Left forelimb (tissue), 1 donor: ENCODE measurements at regions not wholly inside any gene's neighbourhood (a gene's known extent, or its start where the extent isn't known, plus 50 kb on each side); places are given as distances from the start of the nearest gene placed in this dataset.
A peak's percentile ranks its signal among the peaks of the same experiment; 100 is the strongest.
"Not testable (repeated sequence)": the region's sequence is repeated elsewhere in the genome, so short reads cannot be mapped to it uniquely, and the experiment has no call there.

Source experiments
- DNase-seq: peaks from one replicate; pipeline ENCODE4 v3.0.0-alpha.2; 2018; ENCODE audit warnings: low spot score

DNA sequence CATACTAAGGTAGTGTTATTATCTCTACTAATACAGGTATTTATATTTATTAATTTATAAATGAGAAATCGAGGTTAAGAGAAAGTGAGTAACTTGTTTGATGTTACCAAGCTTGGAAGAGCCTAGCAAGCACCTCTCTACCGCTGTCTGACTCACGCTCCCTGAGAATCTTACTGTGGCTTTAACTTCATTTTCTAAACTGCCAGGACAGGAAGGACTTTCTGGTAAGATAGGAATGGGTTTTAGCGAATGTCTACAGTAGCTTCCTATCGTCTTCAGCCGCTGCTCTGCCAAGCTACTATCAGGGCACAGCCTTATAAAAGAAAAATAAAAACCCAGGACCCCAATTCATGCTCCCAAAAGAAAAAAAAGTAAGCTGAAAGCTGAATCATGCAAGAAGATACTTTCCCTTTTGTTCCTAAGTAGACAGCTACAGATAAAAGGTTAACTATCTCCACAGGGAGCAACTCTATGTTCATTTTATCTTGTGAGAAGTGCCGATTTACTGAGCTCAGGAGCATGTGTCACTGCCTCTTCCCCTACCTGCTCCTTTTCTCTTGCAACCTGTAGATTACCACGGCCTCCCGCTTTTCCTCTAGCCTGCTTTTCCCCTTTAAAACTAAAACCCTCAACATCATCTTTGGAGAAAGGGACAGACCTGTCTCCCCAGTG is 60.2 kb downstream of the THNSL1 start:
- no peak for DNase-seq

DNA sequence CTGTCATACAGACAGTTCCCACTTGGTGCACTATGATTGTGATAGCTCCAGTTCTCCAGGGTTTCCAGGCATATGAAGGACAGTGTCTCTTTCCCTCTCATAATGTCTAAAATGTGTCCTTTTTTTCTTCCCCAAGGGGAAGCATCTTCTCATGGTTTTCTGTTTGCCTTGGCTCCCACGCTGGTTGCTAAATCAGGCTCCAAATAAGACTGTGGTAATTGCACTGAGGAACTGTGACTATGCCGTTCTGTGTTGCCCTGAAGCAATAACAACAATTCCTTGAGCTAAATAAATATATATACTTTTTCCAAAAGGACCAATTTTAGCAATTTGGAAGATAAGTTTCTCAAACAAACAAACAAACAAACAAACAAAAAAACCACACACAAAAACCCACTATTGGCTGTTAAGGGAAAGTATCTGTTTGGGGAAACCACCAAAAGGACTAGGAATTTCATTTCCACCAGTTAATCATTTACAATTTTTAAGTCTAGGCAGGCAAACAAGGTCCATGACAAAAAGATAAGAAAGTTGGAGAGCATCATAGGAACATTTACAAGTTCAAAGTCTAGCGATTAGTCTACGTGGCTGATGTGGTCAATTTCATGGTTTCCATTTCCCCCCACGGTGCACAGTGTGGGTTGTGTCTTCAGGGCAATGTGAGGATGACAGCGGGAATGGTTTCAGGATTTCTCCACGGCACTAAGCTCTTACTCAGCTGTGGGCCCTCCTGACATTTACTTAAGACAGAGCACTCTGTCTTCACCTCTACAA is 62.4 kb downstream of the THNSL1 start:
- DNase-seq = no peak

DNA sequence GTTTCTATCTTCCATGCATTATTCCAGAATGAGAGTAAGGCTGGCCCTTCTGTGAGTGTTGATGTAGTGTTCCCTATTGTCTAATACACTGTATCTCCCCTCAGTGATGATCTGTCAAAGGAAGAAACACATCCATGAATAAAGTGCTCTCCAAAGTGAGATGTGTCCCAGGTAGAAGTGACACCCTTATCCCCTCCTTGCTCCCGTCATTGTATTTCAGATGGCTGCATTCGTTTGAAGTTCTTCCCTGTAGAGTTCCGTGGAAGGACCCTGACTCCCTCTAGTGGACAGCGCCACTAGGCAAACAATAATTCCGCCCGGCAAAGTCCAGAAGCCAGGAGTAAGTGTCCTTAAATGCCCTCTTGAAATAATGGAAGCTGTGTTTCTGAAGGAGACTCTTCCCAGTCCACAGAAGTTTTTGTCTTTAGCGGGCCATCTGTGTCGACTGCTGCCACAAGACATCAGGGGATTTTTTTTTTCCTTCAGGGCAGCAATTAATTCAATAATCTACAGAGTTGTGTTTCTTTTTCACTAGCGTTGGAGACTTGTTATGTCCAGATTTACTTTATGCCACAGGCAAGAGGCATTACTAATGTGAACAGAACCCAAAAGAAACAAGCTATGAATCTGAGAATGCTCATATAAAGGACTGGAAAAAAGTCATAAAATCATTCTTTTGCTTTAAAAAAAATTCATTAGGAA is 64.6 kb downstream of the THNSL1 start:
- peak; percentile 81 for DNase-seq

DNA sequence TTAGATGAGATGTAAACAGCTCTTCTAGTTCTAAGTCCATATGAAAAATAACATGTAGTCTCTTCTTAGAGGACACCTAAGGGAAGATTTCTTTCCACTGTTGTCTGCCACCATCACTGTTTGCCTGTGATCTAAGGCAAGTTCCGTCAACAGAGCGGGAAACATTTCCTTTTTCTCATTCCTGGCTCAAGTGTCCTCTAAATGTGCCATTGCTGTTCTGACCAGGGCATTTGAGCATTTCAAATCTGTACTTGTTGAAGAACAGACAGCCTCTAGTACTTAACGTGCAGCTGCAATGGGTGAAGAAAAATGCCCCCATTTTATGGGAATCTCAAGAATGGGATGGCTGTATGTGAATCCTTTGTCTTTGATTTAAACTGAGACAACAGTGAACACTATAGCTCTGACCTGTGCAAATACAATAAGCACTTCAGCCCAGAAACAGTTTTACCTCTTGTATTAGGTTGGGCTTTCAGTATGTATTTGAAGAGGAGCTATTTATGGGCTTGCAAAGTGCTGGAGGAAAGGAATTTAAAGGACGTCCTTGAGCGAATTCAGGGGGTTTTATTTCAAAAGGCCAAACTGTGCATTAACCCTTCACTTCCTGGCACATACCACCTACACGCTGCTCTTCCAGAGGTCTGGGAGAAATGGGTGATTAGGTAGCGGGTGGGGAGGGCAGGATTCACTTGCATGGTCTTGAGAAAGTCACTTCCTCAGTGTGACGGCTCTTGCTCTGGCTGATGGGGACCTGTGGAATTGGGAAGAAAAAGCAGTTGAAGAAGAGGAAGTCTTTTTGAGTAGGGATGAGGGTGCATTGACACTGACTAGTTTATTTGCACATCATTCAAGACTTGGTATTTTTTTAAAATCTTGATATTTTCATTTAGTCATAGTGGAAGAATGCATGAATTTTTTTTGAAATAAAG is 66.1 kb downstream of the THNSL1 start:
- DNase-seq = no peak

DNA sequence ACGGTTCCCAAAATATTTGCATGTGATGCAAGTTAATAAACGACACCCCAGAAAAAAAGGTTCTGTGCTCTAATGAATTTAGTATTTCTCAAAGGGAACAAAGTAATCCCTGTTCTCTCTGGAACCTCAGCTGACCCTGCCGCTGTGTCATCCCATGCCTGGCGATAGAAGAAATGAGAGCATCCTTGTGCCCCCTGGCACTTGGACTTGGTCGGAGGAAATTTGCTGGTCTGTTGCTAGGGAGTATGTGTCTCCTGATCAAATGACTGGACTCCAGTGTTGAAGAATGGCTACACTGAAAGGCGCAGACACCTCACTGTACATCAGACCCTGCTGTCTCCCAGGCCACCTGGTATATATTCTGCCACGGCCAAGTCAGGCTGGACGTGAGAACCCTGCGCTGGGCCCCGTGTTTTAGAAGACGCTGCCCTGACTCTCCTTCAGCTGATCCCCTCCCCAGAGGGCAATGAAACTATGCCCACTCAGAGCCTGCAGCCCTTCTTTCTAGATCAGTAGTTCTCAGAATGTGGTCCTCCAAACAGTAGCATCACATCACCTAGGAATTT is 67.2 kb downstream of the THNSL1 start:
- DNase-seq = no peak

DNA sequence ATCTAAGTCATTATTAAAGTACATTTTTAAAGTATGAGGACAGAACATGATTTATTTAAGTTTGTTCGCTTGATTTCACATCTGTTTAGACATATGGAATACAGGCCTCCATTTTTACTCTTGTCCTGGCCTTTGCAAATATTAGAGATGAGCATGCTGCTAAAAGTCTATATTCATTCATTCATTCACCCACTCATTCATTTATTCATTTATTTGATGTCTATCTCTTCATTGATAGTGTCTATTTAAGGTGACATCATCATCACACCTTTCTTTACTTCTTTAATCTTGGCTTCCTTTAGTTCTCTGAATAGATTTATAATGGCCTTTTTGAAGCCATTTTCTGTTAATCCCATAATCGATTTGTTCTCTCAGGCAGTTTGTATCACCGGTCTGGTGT is 68.0 kb downstream of the THNSL1 start:
- DNase-seq = no peak

DNA sequence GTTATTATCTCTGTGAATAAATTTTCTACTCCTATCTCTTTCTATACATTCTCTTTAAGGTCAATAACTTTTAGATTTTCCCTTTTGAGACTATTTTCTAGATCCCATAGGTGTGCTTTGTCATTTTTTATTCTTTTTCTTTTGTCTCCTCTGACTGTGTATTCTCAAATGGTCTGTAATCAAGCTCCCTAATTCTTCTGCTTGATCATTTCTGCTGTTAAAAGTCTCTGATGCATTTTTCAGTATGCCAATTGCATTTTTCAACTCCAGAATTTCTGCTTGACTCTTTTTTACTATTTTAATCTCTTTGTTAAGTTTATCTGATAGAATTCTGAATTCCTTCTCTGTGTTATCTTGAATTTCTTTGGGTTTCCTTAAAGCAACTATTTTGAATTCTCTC is 78.2 kb downstream of the THNSL1 start:
- no peak for DNase-seq

DNA sequence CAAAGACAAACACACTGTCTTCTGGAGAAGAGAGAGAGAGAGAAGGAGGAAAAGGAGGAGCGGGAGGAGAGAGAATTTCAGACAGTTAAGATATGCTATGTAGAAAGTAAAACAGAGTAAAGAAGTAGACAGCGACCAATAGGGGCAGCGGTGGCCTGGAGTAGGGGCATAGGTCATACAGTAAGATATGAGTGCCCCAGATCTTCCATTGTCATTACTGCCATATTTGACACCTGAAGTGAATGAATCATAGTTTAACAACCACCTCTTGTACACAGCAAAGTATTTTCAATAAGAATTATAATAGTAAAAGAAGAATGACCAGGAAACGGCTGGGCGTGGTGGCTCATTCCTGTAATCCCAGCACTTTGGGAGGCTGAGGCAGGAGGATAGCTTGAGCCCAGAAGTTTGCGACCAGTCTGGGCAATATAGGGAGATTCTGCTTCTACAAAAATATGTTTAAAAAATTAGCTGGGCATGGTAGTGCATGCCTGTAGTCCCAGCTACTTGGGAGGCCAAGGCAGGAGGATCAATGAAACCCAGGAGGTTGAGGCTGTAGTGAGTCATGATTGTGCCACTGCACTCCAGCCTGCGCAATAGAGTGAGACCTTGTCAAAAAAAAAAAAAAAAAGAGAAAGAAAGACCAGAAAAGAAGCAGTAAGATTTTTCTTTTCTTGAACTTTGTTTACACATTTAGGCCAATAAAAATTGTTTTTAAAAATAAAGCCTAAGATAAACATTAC is 77.0 kb upstream of the GPR158 start:
- no peak for DNase-seq

DNA sequence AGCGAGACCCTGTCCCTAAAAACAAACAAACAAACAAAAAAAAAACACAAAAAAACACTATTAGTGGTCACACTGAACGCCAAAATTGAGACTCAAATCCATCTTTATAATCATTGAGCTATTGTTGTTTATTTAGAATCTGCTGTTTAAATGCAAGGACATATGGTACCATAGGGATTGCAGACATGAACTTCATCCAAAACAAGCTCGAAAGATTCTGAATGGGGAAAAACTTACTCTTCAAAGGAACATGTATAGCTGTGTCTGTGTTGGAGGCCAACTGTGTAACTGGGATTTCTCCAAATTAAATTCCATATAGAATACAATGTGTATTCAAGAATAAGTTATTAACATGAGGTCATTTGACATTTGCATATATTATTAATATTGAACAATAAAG is 74.7 kb upstream of the GPR158 start:
- no peak for DNase-seq

DNA sequence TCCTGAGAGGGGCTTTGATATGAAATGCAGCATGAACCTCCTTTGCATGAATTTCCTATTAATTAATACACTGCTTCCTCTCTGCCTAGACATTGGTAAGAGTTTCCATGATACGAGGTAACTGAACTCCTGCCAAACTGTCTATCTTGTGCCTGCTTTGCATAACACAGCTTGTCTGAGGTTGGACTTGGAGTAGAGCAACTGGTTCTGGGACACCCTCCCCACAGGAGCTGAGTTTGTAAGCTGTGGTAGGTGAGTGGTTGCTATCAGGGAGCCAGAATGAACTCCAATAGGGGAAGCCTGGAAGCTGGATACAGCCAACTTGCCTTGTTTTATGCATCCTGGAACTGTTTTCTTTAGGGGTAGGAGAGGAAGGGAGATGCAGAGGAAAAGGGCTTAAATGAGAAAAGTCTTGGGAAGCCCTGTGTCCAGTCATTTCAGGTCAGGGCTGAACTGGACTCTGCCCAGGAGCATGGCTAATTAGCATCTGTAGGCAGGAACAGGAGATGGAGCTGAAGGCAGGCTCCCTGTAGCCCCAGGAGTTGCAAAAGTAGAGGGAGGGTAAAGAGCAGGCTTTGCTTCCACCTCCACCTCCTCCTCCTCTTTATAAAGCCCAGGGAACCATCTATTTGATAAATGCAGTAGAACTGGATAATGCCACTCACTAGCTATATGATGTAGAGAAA is 73.2 kb upstream of the GPR158 start:
- no peak for DNase-seq

DNA sequence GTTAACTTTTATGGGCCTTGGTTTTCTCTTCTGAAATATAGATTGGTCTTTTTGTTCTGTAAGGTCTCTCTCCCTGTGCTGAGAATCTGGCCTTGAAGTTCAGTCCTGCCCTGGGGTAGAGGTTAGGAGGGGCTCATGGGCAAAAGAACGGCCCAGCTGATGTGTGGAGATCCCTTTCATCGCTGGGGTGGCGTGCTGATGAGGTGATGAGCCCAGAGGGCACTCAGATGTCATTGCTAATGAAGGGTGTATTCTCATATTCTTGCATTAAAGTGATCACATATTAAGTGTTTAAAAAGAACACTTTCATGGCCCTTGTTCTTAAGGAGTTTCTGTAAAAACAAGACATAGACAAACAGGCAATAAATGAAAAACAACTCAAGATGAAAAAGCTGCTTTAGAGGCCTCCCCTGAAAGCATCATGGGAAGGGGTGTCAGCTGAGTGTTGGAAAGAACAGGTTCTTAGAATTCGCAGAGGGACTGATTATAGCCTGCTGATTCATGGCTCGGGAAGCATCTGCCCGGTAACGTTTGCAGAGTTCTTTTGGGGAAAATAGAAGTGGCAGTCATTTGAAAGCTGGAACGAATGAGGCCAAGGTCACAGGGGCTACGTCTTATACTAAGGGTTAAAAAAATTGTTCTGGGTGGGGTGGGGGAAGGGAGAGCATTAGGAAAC is 72.5 kb upstream of the GPR158 start:
- DNase-seq = no peak

DNA sequence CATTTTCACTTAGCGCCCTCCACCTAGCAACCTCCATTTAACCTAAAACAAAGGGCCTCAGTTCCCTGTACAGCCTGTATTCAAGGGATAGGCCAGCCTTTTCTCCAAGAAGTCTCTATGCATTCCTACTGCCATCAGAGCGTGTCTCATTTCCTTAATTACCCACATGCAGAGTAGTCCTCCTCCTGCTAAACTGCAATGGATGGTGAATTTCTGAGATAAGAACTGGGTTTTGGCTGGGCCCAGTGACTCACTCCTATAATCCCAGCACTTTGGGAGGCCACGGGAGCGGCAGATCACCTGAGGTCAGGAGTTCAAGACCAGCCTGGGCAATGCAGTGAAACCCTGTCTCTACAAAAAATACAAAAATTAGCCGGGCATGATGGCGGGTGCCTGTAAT is 71.1 kb upstream of the GPR158 start:
- no peak for DNase-seq

DNA sequence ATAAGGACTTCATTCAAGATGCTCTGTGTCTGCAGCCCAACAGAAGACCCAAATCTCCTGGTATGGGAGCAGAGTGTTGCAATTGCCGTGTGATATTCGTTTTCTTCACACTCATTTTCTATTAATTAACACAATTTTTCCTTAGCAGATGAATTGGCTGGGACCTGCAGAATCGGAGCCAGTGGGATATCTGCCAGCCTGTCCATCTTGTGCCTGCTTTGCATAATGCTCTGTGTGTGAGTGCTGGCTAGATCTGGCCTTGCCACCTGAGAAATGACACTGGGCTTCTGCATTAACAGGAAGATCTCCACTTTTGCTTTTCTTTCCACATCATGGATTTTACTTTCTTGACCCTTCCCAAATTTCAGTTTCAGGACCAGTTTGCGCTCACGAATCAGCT is 70.4 kb upstream of the GPR158 start:
- DNase-seq = no peak

DNA sequence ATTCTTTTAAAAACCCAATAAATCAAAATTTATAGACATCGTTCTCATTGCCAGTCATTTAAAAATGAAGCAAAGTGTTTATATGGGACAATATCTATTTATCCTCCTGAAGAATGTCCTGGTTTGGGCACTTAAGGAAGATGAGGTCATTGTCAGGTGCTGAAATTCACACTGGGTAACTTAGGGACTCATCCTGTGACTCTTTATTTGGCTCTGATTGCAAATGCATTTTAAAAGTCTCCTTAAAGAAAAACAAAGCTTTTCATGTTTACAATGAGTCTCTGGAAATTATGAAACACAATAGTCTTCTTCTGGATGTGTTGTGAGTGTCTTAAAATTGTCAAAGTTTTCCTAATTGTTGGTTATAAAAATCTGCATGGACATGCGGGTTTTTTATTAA is 69.5 kb upstream of the GPR158 start:
- no peak for DNase-seq

DNA sequence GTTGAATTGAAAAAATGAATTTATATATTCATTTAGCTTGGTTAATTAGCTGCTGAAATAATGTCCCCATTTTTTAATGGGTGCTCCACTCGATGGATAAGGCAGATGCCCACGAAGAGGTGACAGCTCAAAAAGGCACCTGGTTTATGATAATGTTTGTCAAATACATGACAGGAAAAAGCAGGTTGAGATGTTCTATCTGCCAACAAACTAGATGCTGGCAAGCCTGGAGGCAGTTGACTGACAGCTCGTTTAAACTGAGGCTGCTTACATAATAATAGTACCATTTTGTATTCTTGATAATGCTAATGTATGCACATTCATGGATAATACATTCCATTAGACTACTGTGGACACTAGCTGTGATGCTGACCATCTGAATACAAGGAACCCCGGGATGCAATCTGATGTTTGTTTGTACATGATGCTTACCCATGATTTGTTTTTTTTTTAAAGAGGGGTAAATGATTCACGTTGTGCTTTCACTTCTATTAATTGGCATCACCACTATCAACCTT is 69.0 kb upstream of the GPR158 start:
- DNase-seq = no peak

DNA sequence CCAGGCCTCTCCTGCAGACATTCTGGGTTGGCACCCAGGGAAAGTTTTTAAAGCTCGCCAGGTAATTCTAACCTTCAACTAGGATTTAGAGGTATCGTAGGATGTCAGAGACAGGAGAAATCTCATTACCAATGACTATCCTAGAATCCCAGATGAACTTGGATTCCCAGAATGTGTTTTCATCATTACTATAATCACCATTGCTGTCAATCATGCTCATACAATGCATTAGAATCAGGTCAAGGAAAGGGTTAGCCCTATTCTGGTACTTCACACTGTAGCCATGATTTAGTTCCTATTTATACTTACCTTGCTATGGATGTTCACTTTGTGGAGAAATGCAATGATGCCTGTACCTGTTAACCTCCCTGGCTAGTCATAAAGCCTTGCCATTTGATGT is 67.0 kb upstream of the GPR158 start:
- DNase-seq = no peak

DNA sequence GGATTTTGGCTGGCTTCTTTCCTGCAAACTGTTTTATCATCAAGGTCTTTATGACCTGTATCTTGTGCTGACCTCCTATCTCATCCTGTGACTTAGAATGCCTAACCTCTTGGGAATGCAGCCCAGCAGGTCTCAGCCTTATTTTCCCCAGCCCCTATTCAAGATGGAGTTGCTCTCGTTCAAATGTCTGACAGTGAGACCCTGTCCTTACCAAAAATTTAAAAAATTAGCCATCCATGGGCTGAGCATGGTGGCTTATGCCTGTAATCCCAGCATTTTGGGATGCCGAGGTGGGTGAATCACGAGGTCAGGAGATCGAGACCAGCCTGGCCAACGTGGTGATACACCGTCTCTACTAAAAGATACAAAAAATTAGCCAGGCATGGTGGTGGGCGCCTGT is 64.9 kb upstream of the GPR158 start:
- DNase-seq = not testable (repeated sequence)

DNA sequence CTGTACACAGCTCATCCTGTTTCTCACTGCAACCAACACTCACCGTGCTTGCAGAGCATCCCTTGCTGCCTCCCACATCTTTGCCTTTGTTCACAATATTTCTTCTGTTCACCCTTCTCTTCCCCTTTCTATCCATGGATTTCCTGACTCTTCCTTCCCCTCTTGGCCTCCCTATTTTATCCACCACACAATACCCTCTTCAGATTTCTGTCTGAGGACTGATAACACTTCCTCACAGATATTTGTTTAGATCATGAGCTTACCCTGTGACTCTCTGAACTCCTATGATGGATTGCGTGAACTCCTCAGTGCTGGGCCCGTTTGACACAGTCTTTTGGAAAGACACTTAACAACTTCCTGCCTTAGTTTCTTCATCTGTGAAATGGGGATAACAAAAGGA is 62.8 kb upstream of the GPR158 start:
- DNase-seq = no peak

DNA sequence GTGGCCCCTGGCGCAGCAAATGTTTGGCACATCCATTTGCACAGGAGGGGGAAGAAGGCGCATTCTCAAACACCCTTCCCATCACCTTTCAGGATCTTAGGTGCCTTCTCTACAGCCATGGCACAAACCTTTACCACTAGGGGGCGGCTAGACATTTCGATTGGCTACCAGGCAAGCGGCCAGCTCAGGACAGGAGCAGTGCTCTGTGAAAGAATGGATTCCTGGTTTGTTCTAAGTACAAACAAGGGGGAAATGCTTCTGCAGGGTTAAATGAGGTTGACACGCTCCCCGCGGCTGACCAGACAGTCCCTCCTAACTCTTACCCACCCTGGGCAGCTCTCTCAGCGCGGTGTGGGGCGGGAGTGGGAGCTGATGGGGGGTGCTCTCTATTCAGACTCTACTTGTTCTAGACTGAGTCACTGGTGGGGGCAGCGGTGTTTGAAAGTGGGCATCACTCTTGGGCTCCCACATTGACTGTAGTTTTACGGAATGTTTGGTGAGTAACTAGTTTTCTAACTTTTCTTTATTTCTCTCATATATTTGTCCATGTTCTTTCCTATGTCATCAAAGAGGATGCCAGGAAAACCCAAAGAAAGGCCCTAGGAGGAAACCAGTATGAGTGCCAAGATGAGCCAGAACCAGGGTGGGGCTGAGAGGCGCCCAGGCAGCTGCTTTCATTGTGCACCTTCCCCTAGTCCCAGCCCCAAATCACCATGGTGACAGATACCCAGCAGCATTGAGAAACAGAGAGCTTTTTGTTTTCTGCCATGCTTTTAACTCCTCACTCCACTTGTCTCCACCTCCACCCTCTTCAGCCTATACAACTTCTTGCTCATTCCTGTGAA is 61.4 kb upstream of the GPR158 start:
- peak; percentile 79 for DNase-seq
